ENCODE measurements at regions not wholly inside any gene's neighbourhood (a gene's known extent, or its start where the extent isn't known, plus 50 kb on each side); places are given as distances from the start of the nearest gene placed in this dataset.
"Not testable (repeated sequence)": the region's sequence is repeated elsewhere in the genome, so short reads cannot be mapped to it uniquely, and the experiment has no call there.

- no peak for TF ChIP-seq CTCF (IDR thresholded peaks at IDR 0.05; ENCODE audit: control extremely low read depth, extremely low read depth)
- ATAC-seq (ENCODE audit: insufficient read depth, low FRiP score), result no peak
- no peak overlapping the region for H3K27ac ChIP-seq (ENCODE audit: low read depth in 1 of 2, low read length in 1 of 2)
- H3K4me1 ChIP-seq (ENCODE audit: control insufficient read depth in 5 of 5, insufficient read depth in 5 of 5, low read length in 5 of 5), result no peaks in the 10 kb centered on the region
- no peaks in the 10 kb centered on the region for H3K36me3 ChIP-seq (ENCODE audit: control insufficient read depth in 4 of 4, insufficient read depth in 4 of 4, low read length in 4 of 4)
- no peak overlapping the region for H3K4me3 ChIP-seq
- DNase-seq, result no peak
- H3K27me3 ChIP-seq (ENCODE audit: control insufficient read depth in 3 of 3, insufficient read depth in 3 of 3, low read length in 2 of 3), result no peaks in the 10 kb centered on the region
- H3K9ac ChIP-seq (ENCODE audit: insufficient read depth in 1 of 2, low read length in 2 of 2), result no peak overlapping the region
- no peaks in the 10 kb centered on the region for H3K9me3 ChIP-seq (ENCODE audit: control insufficient read depth in 4 of 4, insufficient read depth in 3 of 4, low read length in 3 of 4)
- 81 to 95% methylated on average over 1 of the region's 1 CpG for WGBS, 2 donors
Observed at GRCh38 chr10:55168343-55168742, 367.3 kb upstream of the PCDH15 start.

- no peaks in the 10 kb centered on the region for H3K36me3 ChIP-seq (ENCODE audit: control insufficient read depth in 4 of 4, insufficient read depth in 4 of 4, low read length in 4 of 4)
- DNase-seq, result no peak
- ATAC-seq (ENCODE audit: insufficient read depth, low FRiP score), result no peak
- no peak overlapping the region for H3K9ac ChIP-seq (ENCODE audit: insufficient read depth in 1 of 2, low read length in 2 of 2)
- TF ChIP-seq CTCF (IDR thresholded peaks at IDR 0.05; ENCODE audit: control extremely low read depth, extremely low read depth), result no peak
- no peaks in the 10 kb centered on the region for H3K4me1 ChIP-seq (ENCODE audit: control insufficient read depth in 5 of 5, insufficient read depth in 5 of 5, low read length in 5 of 5)
- no peak overlapping the region for H3K27ac ChIP-seq (ENCODE audit: low read depth in 1 of 2, low read length in 1 of 2)
- H3K9me3 ChIP-seq (ENCODE audit: control insufficient read depth in 4 of 4, insufficient read depth in 3 of 4, low read length in 3 of 4), result no peaks in the 10 kb centered on the region
- no peaks in the 10 kb centered on the region for H3K27me3 ChIP-seq (ENCODE audit: control insufficient read depth in 3 of 3, insufficient read depth in 3 of 3, low read length in 2 of 3)
- WGBS, 2 donors, result 85 to 89% methylated on average over 6 of the region's 6 CpGs
- H3K4me3 ChIP-seq, result no peak overlapping the region
Observed at GRCh38 chr10:55163388-55163979, 362.5 kb upstream of the PCDH15 start.

- H3K27ac ChIP-seq (ENCODE audit: low read depth in 1 of 2, low read length in 1 of 2); H3K4me1 ChIP-seq (ENCODE audit: control insufficient read depth in 5 of 5, insufficient read depth in 5 of 5, low read length in 5 of 5); H3K27me3 ChIP-seq (ENCODE audit: control insufficient read depth in 3 of 3, insufficient read depth in 3 of 3, low read length in 2 of 3); H3K9ac ChIP-seq (ENCODE audit: insufficient read depth in 1 of 2, low read length in 2 of 2); DNase-seq; ATAC-seq (ENCODE audit: insufficient read depth, low FRiP score); H3K36me3 ChIP-seq (ENCODE audit: control insufficient read depth in 4 of 4, insufficient read depth in 4 of 4, low read length in 4 of 4); H3K4me3 ChIP-seq; H3K9me3 ChIP-seq (ENCODE audit: control insufficient read depth in 4 of 4, insufficient read depth in 3 of 4, low read length in 3 of 4): not testable (repeated sequence)
- 87 to 89% methylated on average over 2 of the region's 2 CpGs for WGBS, 2 donors
Observed at GRCh38 chr10:55162321-55162720, 361.3 kb upstream of the PCDH15 start.

GRCh38 chr10:55160655-55161283 is 359.7 kb upstream of the PCDH15 start:
- no peak overlapping the region for H3K4me3 ChIP-seq
- H3K27me3 ChIP-seq (ENCODE audit: control insufficient read depth in 3 of 3, insufficient read depth in 3 of 3, low read length in 2 of 3), result no peaks in the 10 kb centered on the region
- no peak for DNase-seq
- no peaks in the 10 kb centered on the region for H3K36me3 ChIP-seq (ENCODE audit: control insufficient read depth in 4 of 4, insufficient read depth in 4 of 4, low read length in 4 of 4)
- no peak for TF ChIP-seq CTCF (IDR thresholded peaks at IDR 0.05; ENCODE audit: control extremely low read depth, extremely low read depth)
- ATAC-seq (ENCODE audit: insufficient read depth, low FRiP score), result no peak
- no peak overlapping the region for H3K27ac ChIP-seq (ENCODE audit: low read depth in 1 of 2, low read length in 1 of 2)
- H3K4me1 ChIP-seq (ENCODE audit: control insufficient read depth in 5 of 5, insufficient read depth in 5 of 5, low read length in 5 of 5), result no peaks in the 10 kb centered on the region
- H3K9me3 ChIP-seq (ENCODE audit: control insufficient read depth in 4 of 4, insufficient read depth in 3 of 4, low read length in 3 of 4), result no peaks in the 10 kb centered on the region
- no peak overlapping the region for H3K9ac ChIP-seq (ENCODE audit: insufficient read depth in 1 of 2, low read length in 2 of 2)
- WGBS, 2 donors, result 60 to 72% methylated on average over 5 of the region's 5 CpGs

Measured in lung (tissue), 11 donors.